ENCODE measurements at regions not wholly inside any gene's neighbourhood (a gene's known extent, or its start where the extent isn't known, plus 50 kb on each side); places are given as distances from the start of the nearest gene placed in this dataset.

DNA sequence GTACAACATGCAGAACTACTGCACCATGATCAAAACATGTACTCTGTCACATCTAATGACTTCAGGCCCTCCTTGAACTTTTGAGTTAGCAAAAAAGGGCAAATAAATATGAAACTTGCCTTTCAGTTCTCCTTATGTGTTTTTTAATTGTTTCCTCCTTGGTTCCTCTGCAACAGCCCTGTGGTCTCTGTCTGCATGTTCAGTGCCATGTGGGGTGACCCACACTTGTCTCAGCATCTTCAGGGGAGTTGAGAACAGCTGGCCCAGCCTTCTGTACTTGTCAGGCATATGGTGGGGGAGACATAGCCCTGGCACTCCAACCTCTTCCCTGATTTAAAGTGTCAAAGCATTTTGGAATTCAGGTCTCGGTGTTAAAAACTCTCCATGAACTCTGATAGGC is 188.0 kb upstream of the PGRMC2 start:
- DNase-seq: no peak

DNA sequence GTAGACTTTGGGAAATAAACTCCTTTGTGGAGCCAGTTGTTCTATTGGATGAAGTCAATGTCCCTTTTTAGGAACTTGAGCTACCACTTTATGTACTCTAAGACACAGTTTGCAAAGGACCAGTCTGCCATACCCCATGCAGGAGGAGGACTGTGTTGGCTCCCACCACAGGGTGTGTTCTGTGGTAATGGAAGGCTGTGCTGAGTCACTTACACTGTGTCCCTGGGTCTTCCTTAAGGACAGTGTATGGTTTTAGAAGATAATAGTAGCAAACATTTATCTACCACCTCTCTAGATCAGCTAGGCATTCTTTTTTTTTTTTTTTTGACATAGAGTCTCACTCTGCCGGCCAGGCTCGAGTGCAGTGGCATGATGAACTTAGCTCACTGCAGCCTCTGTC is 184.0 kb upstream of the PGRMC2 start:
- DNase-seq: no peak

DNA sequence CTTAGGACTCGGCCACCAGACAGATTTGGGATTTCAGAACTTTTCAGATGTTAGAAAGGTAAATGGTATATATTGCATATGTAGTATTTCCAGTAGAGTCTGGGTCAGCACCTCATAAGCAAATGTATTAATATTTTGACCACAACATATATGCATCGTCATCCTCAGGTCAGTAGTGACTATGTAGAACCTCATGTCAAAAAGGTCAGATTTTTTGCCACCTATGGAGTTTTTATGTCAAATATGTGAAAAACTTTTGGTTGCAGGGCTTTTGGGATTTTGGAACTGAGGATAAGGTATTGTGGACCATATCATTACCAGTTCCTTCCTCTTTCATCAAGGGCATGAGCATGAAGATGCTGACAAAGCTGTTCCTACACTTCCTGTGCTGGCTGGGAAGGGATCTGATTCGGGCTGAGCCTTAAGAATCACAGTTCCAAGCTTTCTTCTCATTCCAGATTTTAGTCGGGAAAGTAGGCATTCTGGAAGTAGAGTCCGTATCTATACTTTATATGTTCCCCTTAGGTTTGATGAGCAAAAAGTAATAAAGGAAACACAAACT is 183.0 kb upstream of the PGRMC2 start:
- no peak for DNase-seq

DNA sequence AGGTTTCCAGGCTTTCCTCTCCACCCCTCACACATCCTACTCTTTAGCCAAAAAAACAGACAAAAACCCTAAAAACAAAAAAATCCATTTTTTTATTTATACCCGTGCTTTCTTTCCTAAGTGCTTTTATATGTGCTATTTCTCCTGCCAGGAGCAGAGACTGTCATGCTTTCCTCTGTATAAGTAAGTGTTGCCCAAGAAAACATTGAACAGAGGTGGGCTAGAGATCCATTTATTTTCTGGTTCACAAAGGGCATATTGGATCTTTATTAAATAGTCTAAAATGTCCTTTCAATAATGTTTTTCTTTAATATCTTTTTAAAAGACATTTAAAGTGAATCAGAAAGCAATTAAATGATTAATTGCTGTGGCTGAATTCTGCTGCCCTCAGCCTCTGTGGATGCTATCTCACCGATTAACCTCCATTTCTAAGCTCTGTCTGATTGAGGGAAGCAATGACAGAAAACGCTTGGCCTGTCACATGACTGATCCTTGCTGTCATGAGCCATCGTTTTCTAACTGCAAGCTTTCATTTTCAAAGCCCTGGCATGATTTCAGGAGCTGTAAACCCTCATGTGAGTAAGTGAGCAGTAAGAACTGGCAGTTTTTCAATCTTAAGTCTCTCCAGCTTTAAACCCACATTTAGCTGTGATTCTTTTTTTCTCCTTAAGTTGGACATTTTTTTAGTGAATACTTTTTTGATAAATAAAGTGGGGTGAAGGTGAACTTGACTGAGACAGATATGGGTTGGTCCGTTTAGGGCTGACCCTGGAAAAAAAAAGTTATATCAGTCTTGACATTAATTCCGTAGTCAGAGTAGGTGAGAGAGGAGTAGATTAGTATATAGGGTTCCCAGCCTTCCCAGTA is 180.7 kb upstream of the PGRMC2 start:
- no peak for DNase-seq

DNA sequence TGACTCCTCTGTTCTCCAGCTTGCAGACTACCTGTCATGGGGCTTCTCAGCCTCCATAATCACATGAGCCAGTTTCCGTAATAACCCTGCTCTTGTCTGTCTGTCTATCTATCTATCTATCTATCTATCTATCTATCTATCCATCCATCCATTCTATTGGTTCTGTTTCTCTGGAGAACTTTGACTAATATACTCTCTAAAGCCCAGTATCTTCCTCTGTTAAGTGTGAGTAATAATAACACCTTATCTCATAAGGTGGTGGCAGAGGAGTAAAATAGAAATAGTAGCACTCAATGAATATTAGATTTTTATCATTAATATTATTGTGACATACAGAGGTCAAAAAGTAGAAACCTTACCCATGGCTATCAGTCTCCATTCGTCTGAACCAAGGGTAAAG is 177.9 kb upstream of the PGRMC2 start:
- DNase-seq: no peak

DNA sequence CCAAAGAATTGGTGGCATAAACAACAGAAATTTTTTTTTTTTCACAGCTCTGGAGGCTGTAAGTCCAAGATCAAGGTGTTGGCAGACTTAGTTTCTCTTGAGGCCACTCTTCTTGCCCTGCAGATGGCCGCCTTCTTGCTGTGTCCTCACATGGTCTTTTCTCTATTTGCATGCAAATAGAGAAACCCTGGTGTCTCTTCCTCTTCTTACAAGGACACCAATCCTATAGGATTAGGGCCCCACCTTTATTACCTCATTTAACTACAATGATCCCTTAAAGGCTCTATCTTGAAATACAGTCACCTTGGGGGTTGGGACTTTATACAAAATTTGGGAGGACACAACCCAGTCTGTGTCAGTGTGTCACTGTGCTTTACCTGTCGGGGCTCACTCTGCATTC is 175.4 kb upstream of the PGRMC2 start:
- DNase-seq: no peak

DNA sequence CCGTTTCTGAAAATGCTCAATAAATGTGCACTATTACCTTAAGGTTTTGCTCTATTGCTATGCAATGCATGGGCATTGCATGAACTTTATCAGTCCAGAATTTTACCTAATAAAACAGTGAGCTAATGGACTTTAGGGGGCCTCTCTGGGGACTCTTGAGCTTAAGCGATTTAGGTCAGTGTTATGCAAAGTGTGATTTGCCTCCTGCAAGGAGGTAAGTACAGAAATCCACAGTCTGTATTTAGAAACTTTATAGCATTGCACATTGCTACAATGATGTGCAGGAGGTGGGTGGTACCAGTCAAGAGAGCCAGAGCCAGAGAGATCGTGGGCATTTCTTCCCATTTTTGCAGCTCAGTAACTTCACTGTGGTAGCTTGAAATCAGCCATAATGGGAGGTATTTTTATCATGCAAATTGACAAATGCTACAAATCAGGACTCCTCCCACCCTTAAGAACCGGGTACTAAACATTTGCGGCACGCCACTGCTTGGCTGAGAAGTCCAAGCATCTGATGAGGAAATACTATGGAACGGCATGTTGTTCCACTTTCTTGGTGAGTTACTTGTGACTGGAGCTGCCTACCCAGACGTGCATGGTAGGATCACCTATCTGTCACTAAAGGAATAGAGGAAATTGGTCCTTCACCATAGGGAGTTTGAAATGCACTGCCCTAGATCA is 174.6 kb upstream of the PGRMC2 start:
- no peak for DNase-seq

DNA sequence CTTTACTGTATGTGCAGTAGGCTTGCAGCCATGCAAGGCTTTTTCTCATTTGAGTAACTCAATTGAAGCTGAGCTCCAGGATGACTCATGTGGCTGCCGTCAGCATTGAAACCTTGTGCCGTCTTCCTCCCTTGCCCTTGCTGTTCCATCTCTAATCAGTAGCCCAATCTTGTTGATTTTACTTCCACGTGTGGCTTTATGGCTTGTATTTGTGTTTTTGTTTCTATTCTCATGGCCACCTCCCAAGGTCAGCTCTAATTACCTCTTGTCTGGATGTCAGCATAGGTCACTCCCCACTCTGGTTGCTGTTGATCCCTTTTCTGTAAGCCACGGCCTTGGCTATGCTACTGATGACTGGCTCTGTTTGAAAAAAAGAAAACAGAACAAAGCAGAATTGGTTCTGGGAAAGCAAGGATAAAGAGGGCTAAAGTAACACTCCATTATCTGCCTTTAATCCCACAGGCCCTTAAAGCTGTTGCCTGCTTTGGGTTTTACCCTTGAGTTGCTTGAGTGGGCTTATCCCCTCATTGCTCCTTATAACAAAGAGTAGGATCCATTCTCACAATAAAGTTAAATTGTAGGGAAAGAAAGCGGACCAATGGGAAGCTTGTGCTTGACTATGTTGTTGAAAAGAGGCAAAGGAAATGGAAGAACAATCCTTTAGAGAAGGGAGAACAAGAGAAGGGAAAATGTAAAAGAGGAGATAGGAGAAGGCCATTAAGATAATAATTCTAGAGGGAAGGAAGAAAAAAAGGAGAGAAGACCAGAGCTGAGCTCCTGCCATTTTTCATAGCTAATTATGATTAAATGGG is 173.9 kb upstream of the PGRMC2 start:
- DNase-seq: no peak

DNA sequence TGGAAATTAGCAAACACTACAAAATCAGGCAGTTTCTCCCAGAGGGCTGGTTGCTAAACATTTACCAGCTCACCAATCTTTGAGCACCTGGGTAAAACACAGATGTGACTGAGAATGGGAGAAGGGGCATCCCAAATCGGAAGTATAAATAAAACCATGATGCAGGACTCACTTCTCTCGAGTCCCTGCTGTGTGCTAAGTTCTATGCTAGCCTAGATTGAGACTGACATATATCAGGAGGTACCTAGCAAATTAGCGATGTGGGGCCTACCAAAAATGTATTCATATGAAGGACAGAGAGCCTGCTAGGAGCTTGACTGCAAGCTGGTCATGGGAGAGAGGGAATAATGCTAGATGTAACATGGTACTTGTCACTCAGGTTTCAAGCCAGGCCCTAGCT is 171.9 kb upstream of the PGRMC2 start:
- no peak for DNase-seq

DNA sequence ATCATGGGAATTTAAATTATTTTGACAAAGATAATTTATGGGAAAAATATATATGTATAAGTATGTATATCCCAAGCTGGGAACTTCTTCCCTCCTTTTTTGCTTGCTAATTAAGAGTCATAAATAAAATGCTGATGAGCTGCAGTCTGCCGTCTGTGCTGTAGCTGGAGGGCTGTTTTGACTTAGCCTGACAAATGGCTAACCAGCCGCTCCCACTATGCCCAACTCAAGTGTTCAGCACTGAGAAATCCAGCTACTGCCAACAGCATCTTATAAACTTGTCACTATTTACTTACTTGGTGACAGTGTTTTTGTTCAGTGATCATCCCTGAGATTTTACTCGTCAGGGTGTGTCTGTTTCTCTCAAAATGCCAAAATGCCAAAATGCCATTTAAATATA is 171.2 kb upstream of the PGRMC2 start:
- DNase-seq: no peak

DNA sequence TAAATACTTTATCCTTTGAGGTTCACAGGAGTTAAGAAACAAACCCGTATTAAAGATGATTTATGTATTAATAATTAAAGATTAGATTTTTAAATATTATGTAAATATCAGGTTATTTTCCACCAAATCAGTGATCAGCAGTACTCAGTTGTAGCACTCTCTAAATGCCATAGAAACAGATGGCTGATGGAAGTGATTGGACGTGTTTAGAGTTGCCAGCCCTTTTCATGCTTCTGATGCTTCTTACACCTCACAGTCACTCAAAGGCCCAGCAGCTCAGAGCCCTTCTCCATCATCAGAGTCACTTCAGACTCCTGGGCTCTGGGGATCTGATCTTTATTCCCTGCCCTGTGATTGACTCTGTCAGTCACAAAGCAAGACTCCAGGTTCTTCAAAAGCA is 170.1 kb upstream of the PGRMC2 start:
- no peak for DNase-seq

DNA sequence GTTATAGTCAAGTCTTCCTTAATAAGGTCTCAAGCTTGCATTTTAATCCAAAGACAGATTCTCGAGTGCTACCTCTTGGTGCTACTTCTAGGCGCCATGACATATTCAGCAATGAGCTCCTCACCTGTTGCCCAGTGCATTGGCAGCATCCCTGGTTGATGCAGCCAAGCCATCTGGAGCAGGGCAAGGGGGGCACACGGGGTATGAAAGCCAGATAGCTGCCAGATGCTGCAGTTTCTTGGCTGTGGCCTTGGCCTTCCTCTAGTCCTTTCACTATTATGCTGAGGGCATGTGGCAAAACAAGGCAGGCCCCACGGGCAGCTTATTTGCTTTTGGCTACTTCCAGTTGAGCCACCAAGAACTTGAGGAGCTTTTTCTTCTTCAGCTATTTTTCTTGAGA is 168.6 kb upstream of the PGRMC2 start:
- DNase-seq: no peak

DNA sequence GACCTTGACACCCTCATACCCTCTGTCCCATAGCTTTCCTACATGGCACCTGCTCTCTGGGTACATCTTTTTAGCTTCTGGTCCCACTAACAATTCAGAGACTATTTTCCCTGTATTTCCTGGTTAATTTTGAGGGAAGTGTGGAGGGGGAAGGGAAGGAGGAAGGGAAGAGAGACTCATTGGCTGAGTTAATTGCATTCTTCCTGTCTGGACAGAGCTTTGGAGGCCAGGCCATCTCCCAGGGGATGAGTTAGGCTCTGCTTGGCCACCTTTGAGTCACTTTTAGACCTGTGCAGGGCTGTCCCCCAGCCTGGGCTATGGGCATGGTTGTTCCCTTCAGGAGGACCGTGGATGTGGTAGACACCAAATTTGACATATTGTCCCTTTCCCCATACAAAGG is 167.9 kb upstream of the PGRMC2 start:
- no peak for DNase-seq

DNA sequence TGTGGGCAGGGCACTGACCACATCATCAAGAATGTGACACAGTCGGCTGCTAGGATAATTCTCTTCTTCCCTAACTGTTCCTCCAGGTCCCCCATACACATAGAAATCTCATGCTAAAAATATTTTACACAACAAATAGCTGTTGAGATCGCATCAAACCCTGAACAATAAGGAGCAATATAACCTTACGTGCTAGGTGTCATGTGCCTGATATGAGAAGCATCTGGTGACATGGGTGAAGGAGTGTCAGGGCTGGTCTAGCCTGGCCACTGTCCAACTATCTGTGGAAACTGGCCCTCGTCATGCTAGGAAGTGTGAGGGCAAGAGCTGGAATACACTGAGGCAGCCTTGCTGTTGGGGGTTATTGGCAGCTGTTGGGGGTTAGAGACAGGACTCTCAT is 167.3 kb upstream of the PGRMC2 start:
- DNase-seq: no peak

DNA sequence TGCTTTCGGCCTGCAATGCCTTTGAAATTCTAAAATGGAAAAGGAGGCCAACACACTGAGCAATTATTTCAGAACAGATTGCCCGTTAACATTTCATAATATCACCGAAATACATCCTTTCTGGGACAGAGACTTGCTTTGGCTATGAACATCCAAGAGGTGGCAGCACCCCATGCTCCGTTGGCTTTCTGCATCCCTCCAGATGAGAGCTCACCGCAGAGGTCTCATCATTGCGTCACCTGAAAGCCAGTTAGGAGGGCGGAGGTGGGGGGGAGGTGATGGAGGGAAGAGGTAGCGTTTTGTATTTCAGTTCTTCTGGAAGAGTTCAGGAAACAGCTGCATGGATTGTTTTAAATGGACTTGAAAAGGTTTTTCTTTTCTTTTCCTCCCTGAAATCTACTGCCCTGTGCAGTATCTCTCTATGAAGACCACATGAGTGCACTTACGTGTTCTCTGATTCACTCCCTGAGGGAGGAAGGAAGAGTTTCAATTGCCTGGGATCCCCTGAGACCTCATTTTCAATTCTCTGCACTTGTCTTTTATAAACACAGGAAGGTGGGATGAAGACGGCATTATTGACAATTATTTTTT is 166.8 kb upstream of the PGRMC2 start:
- peak; percentile 34 to 79 for DNase-seq

DNA sequence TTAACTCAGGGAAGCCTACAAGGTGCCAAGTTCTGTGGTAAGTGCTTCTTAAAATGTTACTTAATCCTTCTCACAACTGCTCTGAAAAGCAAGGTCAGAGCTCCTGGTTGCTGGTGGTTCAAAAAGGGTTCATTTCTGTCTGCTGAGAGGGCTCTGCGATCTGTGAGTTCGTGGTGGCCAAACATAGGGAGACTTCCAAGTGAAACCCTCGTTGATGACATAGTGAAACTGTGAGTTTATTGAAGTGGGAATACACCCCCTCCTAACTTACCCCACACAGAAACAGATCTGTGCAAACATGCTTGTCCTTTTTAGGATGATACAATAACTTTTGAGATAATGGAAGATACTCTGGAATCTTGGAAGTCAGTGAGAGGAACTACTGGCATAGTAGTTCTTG is 164.8 kb upstream of the PGRMC2 start:
- DNase-seq: no peak

DNA sequence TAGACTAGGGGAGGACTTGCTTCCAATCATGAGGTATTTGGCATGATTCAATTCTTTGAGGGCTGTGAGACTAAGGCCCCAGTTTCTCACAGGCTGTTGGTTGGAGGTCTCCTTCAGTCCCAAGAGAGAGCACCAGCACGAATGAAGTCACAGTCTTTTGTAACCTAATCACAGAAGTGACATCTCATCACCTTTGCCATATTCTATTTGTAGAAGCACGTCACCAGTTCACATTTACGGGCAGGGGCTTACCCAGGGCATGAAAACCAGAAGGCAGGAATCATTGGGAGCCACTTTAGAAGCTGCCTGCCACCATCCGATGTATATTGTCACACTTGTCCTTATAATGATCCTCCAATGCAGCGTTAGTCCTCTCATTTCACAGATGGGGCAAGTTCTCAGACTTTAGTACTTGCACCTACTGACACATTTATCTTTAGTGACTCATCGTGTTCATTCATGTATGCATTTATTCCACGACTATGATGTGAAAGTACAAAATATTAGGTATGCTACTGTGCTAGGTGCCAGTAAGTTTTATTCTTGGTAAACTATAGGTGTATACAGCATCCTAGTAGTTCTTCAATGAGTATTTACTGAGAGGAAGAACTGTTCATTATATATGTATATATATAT is 163.8 kb upstream of the PGRMC2 start:
- no peak for DNase-seq

DNA sequence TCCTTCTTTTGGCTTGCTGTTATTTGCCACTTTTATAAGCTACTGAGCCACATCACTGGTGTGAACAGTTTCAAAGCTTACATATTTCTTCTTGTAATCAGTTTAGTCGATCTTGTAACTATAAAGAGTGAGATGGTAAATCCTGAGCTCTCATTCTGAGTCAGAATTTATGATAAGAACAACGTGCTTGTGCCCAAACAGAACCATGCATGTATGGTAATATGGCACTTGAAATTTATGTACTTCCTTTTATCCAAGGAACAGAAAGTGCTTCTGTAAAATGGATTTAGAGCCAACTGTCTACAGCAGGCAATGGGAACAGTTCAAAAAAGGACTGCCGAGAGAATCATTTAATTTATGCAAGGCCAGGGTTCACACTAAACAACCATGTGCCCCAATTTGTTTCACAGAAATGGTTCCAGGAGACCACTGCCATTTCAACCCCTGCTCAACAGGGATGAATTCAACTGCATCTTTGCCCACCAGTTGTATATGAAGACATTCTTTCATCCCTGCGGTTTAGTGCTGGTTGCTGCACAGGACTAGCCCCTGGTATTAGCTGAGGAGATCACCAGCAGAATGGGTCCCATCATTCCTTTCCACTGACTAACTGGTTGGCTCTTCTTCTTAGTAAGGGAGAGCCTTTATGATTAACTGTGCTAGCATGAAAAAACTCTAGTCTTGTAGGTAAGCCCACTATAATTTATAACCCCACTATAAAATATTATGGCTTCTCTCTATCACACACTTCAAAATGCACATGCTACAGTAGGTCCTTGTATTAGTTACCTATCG is 162.9 kb upstream of the PGRMC2 start:
- no peak for DNase-seq

DNA sequence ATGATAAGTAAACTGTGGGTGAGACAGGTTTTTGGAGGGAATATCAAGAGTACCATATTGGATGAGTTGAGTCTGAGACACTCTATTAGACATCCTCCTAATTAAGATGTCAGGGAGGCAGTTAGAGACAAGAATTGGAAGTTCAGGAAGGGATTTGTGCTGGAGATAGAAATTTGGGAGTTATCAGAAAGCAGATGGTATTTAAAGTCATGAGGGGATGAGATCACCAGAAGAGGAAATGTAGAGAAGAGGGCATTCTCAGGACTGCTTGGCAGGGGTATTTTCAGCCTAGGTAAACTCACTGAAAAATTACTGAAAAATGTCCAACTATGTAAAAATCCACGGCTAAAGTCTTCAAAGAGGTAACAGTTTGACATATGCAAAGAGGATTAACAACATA is 161.6 kb upstream of the PGRMC2 start:
- no peak for DNase-seq

DNA sequence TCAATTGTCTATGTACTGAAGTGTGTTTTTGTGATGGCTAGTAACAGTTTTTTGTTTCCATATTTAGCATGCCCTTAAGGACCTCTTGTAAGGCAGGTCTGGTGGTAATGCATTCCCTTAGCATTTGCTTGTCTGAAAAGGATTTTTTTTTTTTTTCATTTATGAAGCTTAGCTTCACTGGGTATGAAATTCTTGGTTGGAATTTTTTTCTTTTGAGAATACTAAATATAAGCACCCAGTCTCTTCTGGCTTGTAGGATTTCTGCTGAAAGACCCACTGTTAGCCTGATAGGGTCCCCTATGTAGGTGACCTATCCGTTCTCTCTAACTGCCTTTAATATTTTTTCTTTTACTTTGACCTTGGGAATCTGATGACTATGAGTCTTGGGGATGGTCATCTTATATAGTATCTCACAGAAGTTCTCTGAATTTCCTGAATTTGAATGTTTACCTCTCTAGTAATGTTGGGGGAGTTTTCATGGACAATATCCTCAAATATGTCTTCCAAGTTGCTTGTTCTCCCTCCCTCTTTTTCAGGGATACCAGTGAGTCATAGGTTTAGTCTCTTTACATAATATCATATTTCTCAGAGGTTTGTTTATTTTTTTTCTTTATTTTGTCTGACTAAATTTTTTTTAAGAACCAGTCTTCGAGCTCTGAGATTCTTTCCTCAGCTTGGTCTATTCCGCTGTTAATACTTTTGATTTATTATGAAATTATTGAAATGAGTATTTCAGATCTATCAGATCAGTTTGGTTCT is 157.1 kb upstream of the PGRMC2 start:
- no peak for DNase-seq

DNA sequence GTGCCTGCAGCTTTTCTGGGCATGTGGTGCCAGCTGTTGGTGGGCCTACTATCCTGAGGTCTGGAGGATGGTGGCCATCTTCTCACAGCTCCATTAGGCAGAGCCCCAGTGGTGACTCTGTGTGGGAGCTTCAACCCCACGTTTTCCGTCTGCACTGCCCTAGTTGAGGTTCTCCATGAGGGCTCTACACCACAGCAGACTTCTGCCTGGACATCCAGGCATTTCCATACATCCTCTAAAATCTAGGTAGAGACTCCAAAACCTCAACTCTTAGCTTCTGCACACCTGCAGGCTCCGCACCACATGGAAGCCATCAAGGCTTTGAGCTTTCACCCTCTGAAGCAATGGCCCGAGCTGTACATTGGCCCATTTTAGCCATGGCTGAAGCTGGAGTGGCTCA is 153.3 kb upstream of the PGRMC2 start:
- DNase-seq: no peak
